Esophagus muscularis mucosa (tissue), 3 donors: ENCODE measurements at regions not wholly inside any gene's neighbourhood (a gene's known extent, or its start where the extent isn't known, plus 50 kb on each side); places are given as distances from the start of the nearest gene placed in this dataset.

Experiments
- POLR2A ChIP-seq: fragments of 450-650 bp; IDR thresholded peaks from one replicate; pipeline ENCODE4 v1.6.1; 2017; ENCODE audit warnings: antibody characterized with exemption, moderate library complexity, mild to moderate bottlenecking, low read depth
- POLR2AphosphoS5 ChIP-seq, 2 donors: sonication (generic); formaldehyde crosslinking; IDR thresholded peaks; one replicate each; pipeline ENCODE4 v1.6.1; 2017; ENCODE audit warnings: antibody characterized with exemption in 2 of 2
- TF ChIP-seq, protein P1 (sequence below), 3 experiments: fragments of 200-600 bp in 2 of 3; fragments of 450-650 bp in 1 of 3; sonication (generic) in 2 of 3; IDR thresholded peaks; one replicate each; pipeline ENCODE4 v1.5.1; 2017 to 2019; ENCODE audit warnings: antibody characterized with exemption in 3 of 3, mild to moderate bottlenecking in 2 of 3, moderate library complexity in 1 of 3

DNA sequence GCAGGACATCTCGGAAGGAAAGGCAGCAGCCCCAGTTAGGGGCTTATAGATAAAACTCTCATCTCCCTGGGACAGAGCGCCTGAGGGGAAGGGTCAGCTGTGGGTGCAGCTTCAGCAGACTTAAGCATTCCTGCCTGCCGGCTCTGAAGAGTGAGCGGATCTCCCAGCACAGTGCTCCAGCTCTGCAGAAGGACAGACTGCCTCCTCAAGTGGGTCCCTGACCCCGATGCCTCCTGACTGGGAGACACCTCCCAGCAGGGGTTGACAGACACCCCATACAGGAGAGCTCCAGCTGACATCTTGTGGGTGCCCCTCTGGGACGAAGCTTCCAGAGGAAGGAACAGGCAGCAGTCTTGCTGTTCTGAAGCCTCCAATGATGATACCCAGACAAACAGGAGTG is 117.1 kb upstream of the POT1 start:
- TF ChIP-seq, protein P1, sequence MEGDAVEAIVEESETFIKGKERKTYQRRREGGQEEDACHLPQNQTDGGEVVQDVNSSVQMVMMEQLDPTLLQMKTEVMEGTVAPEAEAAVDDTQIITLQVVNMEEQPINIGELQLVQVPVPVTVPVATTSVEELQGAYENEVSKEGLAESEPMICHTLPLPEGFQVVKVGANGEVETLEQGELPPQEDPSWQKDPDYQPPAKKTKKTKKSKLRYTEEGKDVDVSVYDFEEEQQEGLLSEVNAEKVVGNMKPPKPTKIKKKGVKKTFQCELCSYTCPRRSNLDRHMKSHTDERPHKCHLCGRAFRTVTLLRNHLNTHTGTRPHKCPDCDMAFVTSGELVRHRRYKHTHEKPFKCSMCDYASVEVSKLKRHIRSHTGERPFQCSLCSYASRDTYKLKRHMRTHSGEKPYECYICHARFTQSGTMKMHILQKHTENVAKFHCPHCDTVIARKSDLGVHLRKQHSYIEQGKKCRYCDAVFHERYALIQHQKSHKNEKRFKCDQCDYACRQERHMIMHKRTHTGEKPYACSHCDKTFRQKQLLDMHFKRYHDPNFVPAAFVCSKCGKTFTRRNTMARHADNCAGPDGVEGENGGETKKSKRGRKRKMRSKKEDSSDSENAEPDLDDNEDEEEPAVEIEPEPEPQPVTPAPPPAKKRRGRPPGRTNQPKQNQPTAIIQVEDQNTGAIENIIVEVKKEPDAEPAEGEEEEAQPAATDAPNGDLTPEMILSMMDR (IDR thresholded peaks at IDR 0.05) = no peak
- no peak for TF ChIP-seq POLR2AphosphoS5 (IDR thresholded peaks at IDR 0.05)
- no peak for TF ChIP-seq POLR2A
